GM23338 (cell line): ENCODE measurements at regions not wholly inside any gene's neighbourhood (a gene's known extent, or its start where the extent isn't known, plus 50 kb on each side); places are given as distances from the start of the nearest gene placed in this dataset.

Source experiments
- CREB1 ChIP-seq: fragments of 250-450 bp; sonication (Bioruptor Pico); IDR thresholded peaks from 2 replicates; pipeline ENCODE4 v1.5.0; 2020; ENCODE audit warnings: low read depth, mild to moderate bottlenecking, moderate library complexity
- CTCF ChIP-seq, 2 experiments: fragments of 200-600 bp in 1 of 2; sonication (generic) in 1 of 2; conservative IDR thresholded peaks; 2 replicates each; pipeline versions ENCODE4 v1.5.1 to v1.6.1; 2016 to 2017; ENCODE audit warnings: antibody characterized with exemption in 2 of 2, low read depth in 2 of 2, mild to moderate bottlenecking in 2 of 2, moderate library complexity in 1 of 2
- ETS1 ChIP-seq: IDR thresholded peaks from 2 replicates; pipeline ENCODE4 v1.6.1; 2016; ENCODE audit warnings: antibody characterized with exemption
- EZH2 ChIP-seq: fragments of 200-600 bp; sonication (generic); IDR thresholded peaks from one replicate; pipeline ENCODE4 v1.8.0; 2017; ENCODE audit warnings: antibody characterized with exemption, mild to moderate bottlenecking, low read depth; ENCODE audit not compliant: unreplicated experiment
- EZH2phosphoT487 ChIP-seq: fragments of 200-600 bp; sonication (generic); IDR thresholded peaks from one replicate; pipeline ENCODE4 v1.8.1; 2018; ENCODE audit warnings: antibody characterized with exemption; ENCODE audit not compliant: unreplicated experiment
- JUNB ChIP-seq: IDR thresholded peaks from one replicate; pipeline ENCODE4 v1.6.1; 2016; ENCODE audit warnings: antibody characterized with exemption; ENCODE audit not compliant: unreplicated experiment
- NANOG ChIP-seq: IDR thresholded peaks from 2 replicates; pipeline ENCODE4 v1.6.1; 2016; ENCODE audit warnings: antibody characterized with exemption, borderline replicate concordance
- POLR2AphosphoS5 ChIP-seq: IDR thresholded peaks from 2 replicates; pipeline ENCODE4 v1.6.1; 2016; ENCODE audit warnings: antibody characterized with exemption, low read depth
- REST ChIP-seq: IDR thresholded peaks from one replicate; pipeline ENCODE4 v1.6.1; 2018; ENCODE audit warnings: antibody characterized with exemption; ENCODE audit not compliant: unreplicated experiment
- STAT1 ChIP-seq: IDR thresholded peaks from one replicate; pipeline ENCODE4 v1.6.1; 2016; ENCODE audit warnings: antibody characterized with exemption; ENCODE audit not compliant: unreplicated experiment
- ZNF114 ChIP-seq: fragments of 250-450 bp; sonication (Bioruptor Pico); IDR thresholded peaks from 2 replicates; pipeline ENCODE4 v1.5.0; 2020; ENCODE audit warnings: mild to moderate bottlenecking, moderate library complexity
- ZNF331 ChIP-seq: fragments of 250-450 bp; sonication (Bioruptor Pico); IDR thresholded peaks from 2 replicates; pipeline ENCODE4 v1.5.0; 2020; ENCODE audit warnings: low read depth, mild to moderate bottlenecking, moderate library complexity
- ZNF462 ChIP-seq: fragments of 250-450 bp; sonication (Bioruptor Pico); IDR thresholded peaks from 2 replicates; pipeline ENCODE4 v1.5.0; 2020; ENCODE audit warnings: mild to moderate bottlenecking, moderate library complexity

GRCh38 chr2:128967646-128968045, 649.0 kb upstream of the HS6ST1 start:
- TF ChIP-seq CTCF (conservative IDR thresholded peaks at IDR 0.05; ENCODE audit: low read depth in 2 of 2) (no peak), EZH2phosphoT487 (no peak), POLR2AphosphoS5 (no peak), REST (no peak), EZH2 (no peak), ETS1 (no peak), NANOG (no peak), CREB1 (CRISPR knock-in tag) (no peak), STAT1 (no peak), JUNB (no peak), ZNF114 (CRISPR knock-in tag) (no peak), ZNF462 (CRISPR knock-in tag) (no peak), ZNF331 (CRISPR knock-in tag) (no peak)
